ENCODE measurements at regions not wholly inside any gene's neighbourhood (a gene's known extent, or its start where the extent isn't known, plus 50 kb on each side); places are given as distances from the start of the nearest gene placed in this dataset.

DNA sequence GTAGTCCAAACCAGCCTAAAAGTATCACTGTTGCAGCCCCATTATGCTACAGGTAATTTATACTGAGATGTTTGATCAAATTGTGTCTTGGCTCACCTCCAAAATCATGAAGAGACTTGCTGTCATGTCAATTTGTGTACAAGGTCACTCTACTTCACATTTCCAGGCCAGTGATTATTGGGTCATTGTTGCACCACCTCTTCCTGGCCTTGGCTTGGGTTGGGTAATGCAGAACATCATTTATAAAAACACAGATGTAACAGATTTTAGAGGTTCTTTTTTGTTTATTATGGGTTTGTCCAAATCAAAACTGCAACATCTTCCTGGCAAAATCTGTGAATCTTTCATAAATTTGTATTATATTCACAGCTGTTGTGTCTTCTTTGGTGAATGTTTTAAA lies 459.5 kb downstream of the ANKRD50 start:
- in situ Hi-C loops (cut with HindIII; ENCODE audit: low sequenced_read_pairs), result no loop called here

- in situ Hi-C loops (cut with HindIII; ENCODE audit: low sequenced_read_pairs), result no loop called here
These were observed 450.0 kb downstream of the ANKRD50 start for GRCh38 chr4:124262211-124263179.

DNA sequence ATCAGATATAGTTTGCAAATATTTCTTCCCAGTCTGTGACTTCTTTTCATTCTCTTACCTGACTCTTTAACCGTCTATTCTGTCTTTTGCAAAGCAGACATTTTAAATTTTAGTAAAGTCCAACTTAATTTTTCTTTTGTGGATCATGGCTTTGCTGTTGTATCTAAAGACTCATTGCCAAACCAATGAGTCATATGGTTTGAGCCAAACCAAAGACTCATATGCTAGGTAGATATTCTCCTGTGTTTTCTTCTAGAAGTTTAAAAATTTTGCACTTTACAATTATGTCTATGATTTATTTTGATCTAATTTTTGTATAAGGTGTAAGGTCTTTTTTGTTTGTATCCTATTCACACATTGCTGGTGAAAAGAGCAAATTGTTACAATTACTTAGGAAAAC lies 446.8 kb downstream of the ANKRD50 start:
- in situ Hi-C loops (cut with HindIII; ENCODE audit: low sequenced_read_pairs), result no loop called here

- in situ Hi-C loops (cut with HindIII; ENCODE audit: low sequenced_read_pairs), result no loop called here
These were observed 445.8 kb downstream of the ANKRD50 start for GRCh38 chr4:124266721-124267120.

DNA sequence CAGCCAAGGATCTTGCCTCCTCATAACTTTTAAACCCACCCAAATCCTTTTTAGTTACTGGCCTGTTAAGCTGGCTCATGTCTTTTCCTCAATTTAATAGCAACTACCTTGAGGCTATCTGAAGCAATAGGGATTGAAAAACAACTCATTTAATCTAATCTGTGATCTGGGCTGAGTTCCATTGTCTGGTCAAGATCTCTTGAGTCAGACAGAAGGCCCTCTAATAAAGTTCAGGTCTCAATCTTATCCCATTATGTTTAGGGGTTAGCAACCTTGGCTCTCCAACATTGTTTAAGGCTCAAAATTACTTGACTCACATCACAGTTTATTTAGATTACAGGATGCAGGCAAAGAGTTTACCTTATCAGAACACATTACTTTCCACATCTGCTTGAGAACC lies 436.1 kb downstream of the ANKRD50 start:
- in situ Hi-C loops (cut with HindIII; ENCODE audit: low sequenced_read_pairs), result no loop called here

DNA sequence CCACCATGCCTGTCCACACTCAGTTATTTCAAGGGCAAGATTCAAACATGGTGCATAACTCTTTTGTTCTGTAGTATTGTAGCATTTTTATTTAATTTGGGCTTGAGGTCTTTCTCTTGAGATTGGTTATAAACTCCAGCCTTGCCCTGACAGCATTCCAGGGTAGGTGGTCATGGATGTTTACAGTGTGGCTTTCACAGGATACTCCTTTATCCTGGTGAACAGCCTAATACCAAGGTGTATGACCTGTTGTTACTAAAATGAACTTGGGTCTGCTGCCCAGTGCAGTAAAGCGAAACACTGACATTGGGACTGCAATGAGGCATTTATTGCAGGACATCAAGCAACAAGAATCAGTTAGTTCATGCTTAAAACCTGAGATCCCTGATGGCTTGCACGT lies 434.8 kb downstream of the ANKRD50 start:
- in situ Hi-C loops (cut with HindIII; ENCODE audit: low sequenced_read_pairs), result no loop called here

DNA sequence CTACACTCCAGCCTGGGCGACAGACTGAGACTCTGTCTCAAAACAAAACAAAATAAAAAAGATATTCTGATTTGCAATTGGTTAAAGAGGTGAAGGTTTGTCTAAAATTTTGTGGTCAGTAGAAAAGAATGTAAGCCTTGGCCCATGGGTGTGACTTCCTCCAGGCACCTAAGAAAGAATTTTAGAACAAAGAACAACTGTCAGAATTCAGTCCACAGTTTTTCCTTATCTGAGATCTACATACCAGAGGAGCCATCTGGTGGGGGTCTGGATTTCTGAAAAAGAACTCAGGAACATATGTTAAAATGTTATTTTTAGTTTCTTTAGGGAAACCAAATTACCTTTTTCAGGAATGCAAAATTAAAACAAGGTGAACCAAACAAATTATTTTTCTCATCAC lies 434.1 kb downstream of the ANKRD50 start:
- in situ Hi-C loops (cut with HindIII; ENCODE audit: low sequenced_read_pairs), result no loop called here

GRCh38 chr4:124279741-124280140 lies 432.8 kb downstream of the ANKRD50 start:
- in situ Hi-C loops (cut with HindIII; ENCODE audit: low sequenced_read_pairs), result no loop called here

DNA sequence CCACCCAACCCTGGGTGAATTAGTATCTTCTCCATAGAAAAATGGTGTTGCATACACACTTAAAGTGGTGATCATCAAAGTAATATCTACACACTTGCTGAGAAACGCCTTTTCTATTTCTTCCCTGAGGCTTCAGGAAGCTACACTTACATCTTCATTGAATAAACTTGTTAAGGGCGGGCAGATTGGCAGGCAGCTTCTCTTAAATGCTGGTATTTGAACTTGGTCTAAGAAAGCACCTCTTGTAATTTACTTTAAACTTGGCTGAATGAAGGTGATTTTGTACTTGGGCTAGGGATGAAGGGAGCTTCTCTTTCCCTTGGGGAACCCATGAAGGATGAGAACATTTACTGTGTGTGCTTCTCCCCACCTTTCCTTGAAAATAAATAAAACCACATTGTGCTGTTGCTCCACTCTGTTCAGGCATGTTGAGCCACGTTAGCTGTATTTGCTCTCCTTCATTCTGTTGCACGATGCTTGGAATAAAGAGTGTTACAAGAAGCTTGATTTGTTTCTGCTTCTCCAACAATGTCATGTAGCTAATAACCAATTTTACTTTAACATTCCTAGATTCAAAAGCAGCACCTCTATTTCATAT lies 430.1 kb downstream of the ANKRD50 start:
- in situ Hi-C loops (cut with HindIII; ENCODE audit: low sequenced_read_pairs), result no loop called here

GRCh38 chr4:124288706-124289486 lies 423.6 kb downstream of the ANKRD50 start:
- in situ Hi-C loops (cut with HindIII; ENCODE audit: low sequenced_read_pairs), result no loop called here

- in situ Hi-C loops (cut with HindIII; ENCODE audit: low sequenced_read_pairs), result no loop called here
These were observed 421.9 kb downstream of the ANKRD50 start for GRCh38 chr4:124290678-124291077.

- in situ Hi-C loops (cut with HindIII; ENCODE audit: low sequenced_read_pairs), result no loop called here
These were observed 417.1 kb downstream of the ANKRD50 start for GRCh38 chr4:124295413-124295812.

DNA sequence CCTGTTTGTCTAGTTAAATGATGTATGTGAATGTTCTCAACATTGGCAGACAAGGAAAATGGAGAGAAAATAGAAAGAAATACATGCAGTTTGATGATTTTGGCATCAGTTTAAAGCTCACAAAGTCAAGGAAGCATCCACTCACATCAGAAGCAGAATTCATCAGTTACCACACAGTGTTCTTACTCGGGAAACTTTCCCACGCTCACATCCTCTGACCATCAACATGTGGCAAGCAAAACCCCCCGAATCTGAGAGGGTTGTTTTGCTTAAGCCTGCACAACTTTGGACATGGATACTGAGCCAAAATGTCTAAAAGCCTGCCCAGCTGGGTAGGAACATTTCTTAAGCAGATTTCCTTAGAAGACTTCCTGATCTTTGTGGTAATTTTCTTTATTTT lies 407.6 kb downstream of the ANKRD50 start:
- in situ Hi-C loops (cut with HindIII; ENCODE audit: low sequenced_read_pairs), result no loop called here

DNA sequence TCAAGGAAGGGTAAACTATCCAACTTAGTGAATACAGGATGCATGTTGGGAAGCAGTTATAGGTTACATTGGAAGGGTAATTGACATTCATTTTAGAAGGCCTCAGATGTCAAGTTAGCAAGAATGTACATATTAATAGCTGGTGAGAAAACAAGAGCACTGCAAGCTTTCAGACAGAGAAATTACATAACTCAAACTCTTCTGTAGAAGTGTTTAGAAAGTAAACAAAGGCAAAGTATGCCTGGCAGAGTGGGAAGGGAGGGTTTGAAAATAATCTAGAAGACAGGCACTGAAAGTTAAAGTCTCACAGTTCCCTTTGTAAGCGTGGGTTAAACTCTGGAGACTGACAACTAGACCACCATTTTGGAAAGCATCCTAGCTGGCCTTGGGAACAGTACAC lies 406.2 kb downstream of the ANKRD50 start:
- in situ Hi-C loops (cut with HindIII; ENCODE audit: low sequenced_read_pairs), result no loop called here

DNA sequence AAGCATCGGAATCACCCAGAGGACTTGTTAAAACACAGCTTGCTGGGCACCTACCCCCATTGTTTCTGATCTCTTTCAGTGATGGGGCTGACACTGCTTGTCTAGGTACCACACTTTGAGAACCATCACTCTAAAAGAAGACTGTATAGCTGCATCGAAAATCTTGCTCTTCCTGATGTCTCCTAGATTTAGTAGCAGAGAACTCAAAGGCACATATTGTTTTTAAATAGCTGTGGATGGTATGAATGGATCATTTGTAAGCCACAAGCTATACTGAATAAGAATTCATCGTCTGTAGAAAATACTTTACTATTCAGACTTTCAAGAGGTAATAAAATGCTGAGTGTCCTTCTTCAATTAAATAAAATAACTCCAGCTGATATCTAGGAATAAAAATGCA lies 405.4 kb downstream of the ANKRD50 start:
- in situ Hi-C loops (cut with HindIII; ENCODE audit: low sequenced_read_pairs), result no loop called here

DNA sequence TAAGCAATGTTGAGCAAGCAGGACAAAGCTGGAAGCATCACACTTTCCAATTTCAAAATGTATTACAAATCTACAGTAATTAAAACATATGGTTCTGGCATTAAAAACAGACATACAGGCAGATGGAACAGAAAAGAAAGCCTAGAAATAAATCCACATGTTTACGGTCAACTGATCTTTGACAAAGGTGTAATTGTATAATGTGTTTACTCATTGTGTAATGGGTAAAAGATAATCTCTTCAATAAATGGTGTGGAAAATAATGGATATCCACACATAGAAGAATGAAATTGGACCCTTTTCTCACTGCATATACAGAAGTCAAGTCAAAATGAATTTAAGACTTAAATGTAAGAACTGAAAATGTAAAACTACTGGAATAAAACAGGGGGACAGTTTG lies 394.2 kb downstream of the ANKRD50 start:
- in situ Hi-C loops (cut with HindIII; ENCODE audit: low sequenced_read_pairs), result no loop called here

DNA sequence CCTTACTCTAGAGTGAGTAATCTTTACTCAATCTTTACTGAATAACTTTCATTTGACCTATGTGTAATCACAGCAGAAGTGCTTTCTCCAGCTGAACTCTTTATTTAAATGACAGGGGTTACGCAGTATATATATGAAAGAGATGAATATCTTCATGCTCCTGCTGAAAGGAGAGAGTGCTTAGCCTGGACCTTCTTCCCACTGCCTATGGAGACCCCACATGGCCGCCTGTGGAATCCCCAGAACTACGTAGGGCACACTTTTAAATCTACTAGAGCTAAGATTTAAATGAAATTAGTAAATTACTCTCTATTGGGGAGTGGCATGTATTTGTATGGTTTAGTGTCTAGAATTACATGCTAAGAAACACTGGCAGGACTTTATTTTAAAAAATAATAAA lies 391.2 kb downstream of the ANKRD50 start:
- in situ Hi-C loops (cut with HindIII; ENCODE audit: low sequenced_read_pairs), result no loop called here

- in situ Hi-C loops (cut with HindIII; ENCODE audit: low sequenced_read_pairs), result no loop called here
These were observed 390.1 kb downstream of the ANKRD50 start for GRCh38 chr4:124322234-124323065.

GRCh38 chr4:124325690-124326089 lies 386.8 kb downstream of the ANKRD50 start:
- in situ Hi-C loops (cut with HindIII; ENCODE audit: low sequenced_read_pairs), result no loop called here

- in situ Hi-C loops (cut with HindIII; ENCODE audit: low sequenced_read_pairs), result no loop called here
These were observed 383.4 kb downstream of the ANKRD50 start for GRCh38 chr4:124329134-124329533.

DNA sequence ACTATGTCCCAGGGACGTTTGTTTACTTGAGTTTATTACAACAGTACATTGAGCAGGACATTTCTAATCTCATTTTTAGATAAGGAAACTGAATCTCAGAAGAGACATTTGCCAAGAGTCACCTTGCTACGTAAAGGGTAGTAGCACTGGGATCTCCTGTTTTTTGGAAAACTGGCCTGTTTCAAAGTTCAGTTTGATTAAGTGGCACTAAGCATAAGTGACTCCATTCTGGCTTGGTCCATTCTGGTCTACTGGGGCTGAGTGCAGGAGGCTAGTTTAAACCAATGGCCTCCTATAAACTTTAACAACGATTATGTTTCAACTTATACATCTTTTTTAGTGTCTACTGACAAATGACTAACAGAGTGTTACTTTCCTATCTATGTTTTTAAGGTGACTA lies 382.5 kb downstream of the ANKRD50 start:
- in situ Hi-C loops (cut with HindIII; ENCODE audit: low sequenced_read_pairs), result no loop called here
